IPS-15b (cell line): ENCODE measurements at regions not wholly inside any gene's neighbourhood (a gene's known extent, or its start where the extent isn't known, plus 50 kb on each side); places are given as distances from the start of the nearest gene placed in this dataset.

Experiments used
- H3K27me3 ChIP-seq: one replicate; pipeline ENCODE4 v1.6.1; 2013; ENCODE audit warnings: low read length; ENCODE audit not compliant: control insufficient read depth, insufficient read depth
- H3K36me3 ChIP-seq: one replicate; pipeline ENCODE4 v1.6.1; 2013; ENCODE audit warnings: low read length; ENCODE audit not compliant: control insufficient read depth, insufficient read depth
- H3K4me1 ChIP-seq: one replicate; pipeline ENCODE4 v1.6.1; 2013; ENCODE audit warnings: mild to moderate bottlenecking, low read length; ENCODE audit not compliant: control insufficient read depth, insufficient read depth
- H3K4me3 ChIP-seq: one replicate; pipeline ENCODE4 v1.5.1; 2013; ENCODE audit warnings: low read depth, low read length
- H3K9ac ChIP-seq: one replicate; pipeline ENCODE4 v1.6.1; 2013; ENCODE audit warnings: low read depth, mild to moderate bottlenecking, low read length
- H3K9me3 ChIP-seq: one replicate; pipeline ENCODE4 v1.6.1; 2013; ENCODE audit warnings: mild to moderate bottlenecking, low read length; ENCODE audit not compliant: control insufficient read depth, insufficient read depth

- Histone ChIP-seq H3K27me3 (no peaks in the 10 kb centered on the region), H3K4me1 (peaks cover 6% of the 10 kb centered on the region), H3K9ac (no peak overlapping the region), H3K4me3 (no peak overlapping the region), H3K9me3 (no peaks in the 10 kb centered on the region), H3K36me3 (no peaks in the 10 kb centered on the region)
These were observed 249.4 kb downstream of the MN1 start for GRCh38 chr22:27552176-27552575.

GRCh38 chr22:27552863-27553262, 248.7 kb downstream of the MN1 start:
- Histone ChIP-seq H3K9me3 (no peaks in the 10 kb centered on the region), H3K9ac (no peak overlapping the region), H3K36me3 (no peaks in the 10 kb centered on the region), H3K4me1 (peaks cover 8% of the 10 kb centered on the region), H3K4me3 (no peak overlapping the region), H3K27me3 (no peaks in the 10 kb centered on the region)

- H3K9me3 ChIP-seq = no peaks in the 10 kb centered on the region
- no peaks in the 10 kb centered on the region for H3K27me3 ChIP-seq
- H3K36me3 ChIP-seq = no peaks in the 10 kb centered on the region
- no peak overlapping the region for H3K9ac ChIP-seq
- peaks cover 4% of the 10 kb centered on the region for H3K4me1 ChIP-seq
- H3K4me3 ChIP-seq = no peak overlapping the region
These were observed 247.3 kb downstream of the MN1 start for GRCh38 chr22:27554106-27554811.

- Histone ChIP-seq H3K4me3 (no peak overlapping the region), H3K4me1 (peaks cover 4% of the 10 kb centered on the region), H3K27me3 (no peaks in the 10 kb centered on the region), H3K9ac (no peak overlapping the region), H3K9me3 (no peaks in the 10 kb centered on the region), H3K36me3 (no peaks in the 10 kb centered on the region)
These were observed 246.6 kb downstream of the MN1 start for GRCh38 chr22:27554841-27555456.

GRCh38 chr22:27556371-27556770, 245.2 kb downstream of the MN1 start:
- H3K4me3 ChIP-seq = no peak overlapping the region
- H3K36me3 ChIP-seq = no peaks in the 10 kb centered on the region
- no peaks in the 10 kb centered on the region for H3K27me3 ChIP-seq
- no peaks in the 10 kb centered on the region for H3K9me3 ChIP-seq
- peaks cover 4% of the 10 kb centered on the region for H3K4me1 ChIP-seq
- H3K9ac ChIP-seq = no peak overlapping the region

GRCh38 chr22:27557286-27558008, 244.1 kb downstream of the MN1 start:
- peaks cover 4% of the 10 kb centered on the region for H3K4me1 ChIP-seq
- no peaks in the 10 kb centered on the region for H3K9me3 ChIP-seq
- H3K27me3 ChIP-seq = no peaks in the 10 kb centered on the region

GRCh38 chr22:27558658-27559371, 242.7 kb downstream of the MN1 start:
- no peaks in the 10 kb centered on the region for H3K9me3 ChIP-seq
- no peaks in the 10 kb centered on the region for H3K27me3 ChIP-seq
- H3K4me3 ChIP-seq = no peak overlapping the region
- H3K36me3 ChIP-seq = no peaks in the 10 kb centered on the region
- peaks cover 4% of the 10 kb centered on the region for H3K4me1 ChIP-seq
- H3K9ac ChIP-seq = no peak overlapping the region

More at GRCh38 chr22:27557286-27558008, 244.1 kb downstream of the MN1 start:
- Histone ChIP-seq H3K4me3 (no peak overlapping the region), H3K9ac (no peak overlapping the region), H3K36me3 (no peaks in the 10 kb centered on the region)

GRCh38 chr22:27560781-27561180, 240.8 kb downstream of the MN1 start:
- H3K4me1 ChIP-seq = peaks cover 2% of the 10 kb centered on the region
- no peaks in the 10 kb centered on the region for H3K9me3 ChIP-seq

GRCh38 chr22:27561286-27561904, 240.2 kb downstream of the MN1 start:
- H3K4me3 ChIP-seq = no peak overlapping the region
- H3K36me3 ChIP-seq = no peaks in the 10 kb centered on the region
- no peaks in the 10 kb centered on the region for H3K27me3 ChIP-seq
- H3K4me1 ChIP-seq = peaks cover 2% of the 10 kb centered on the region
- H3K9ac ChIP-seq = no peak overlapping the region
- H3K9me3 ChIP-seq = no peaks in the 10 kb centered on the region

More at GRCh38 chr22:27560781-27561180, 240.8 kb downstream of the MN1 start:
- no peaks in the 10 kb centered on the region for H3K36me3 ChIP-seq
- H3K27me3 ChIP-seq = no peaks in the 10 kb centered on the region
- no peak overlapping the region for H3K9ac ChIP-seq
- no peak overlapping the region for H3K4me3 ChIP-seq

GRCh38 chr22:27564806-27565205, 236.8 kb downstream of the MN1 start:
- no peaks in the 10 kb centered on the region for H3K36me3 ChIP-seq
- no peak overlapping the region for H3K4me3 ChIP-seq
- H3K9me3 ChIP-seq = no peaks in the 10 kb centered on the region
- H3K27me3 ChIP-seq = no peaks in the 10 kb centered on the region
- H3K4me1 ChIP-seq = no peaks in the 10 kb centered on the region
- H3K9ac ChIP-seq = no peak overlapping the region

GRCh38 chr22:27566602-27567001, 235.0 kb downstream of the MN1 start:
- Histone ChIP-seq H3K9me3 (no peaks in the 10 kb centered on the region), H3K36me3 (no peaks in the 10 kb centered on the region), H3K27me3 (no peaks in the 10 kb centered on the region), H3K9ac (no peak overlapping the region), H3K4me3 (no peak overlapping the region), H3K4me1 (no peaks in the 10 kb centered on the region)
